Tongue (tissue), 2 donors: ENCODE measurements at regions not wholly inside any gene's neighbourhood (a gene's known extent, or its start where the extent isn't known, plus 50 kb on each side); places are given as distances from the start of the nearest gene placed in this dataset. TPM values are rescaled to one million over a fixed set of nuclear protein-coding genes. Genes with fewer than 3 reads are reported as not detected.
A peak's percentile ranks its signal among the peaks of the same experiment; 100 is the strongest.
"Not testable (repeated sequence)": the region's sequence is repeated elsewhere in the genome, so short reads cannot be mapped to it uniquely, and the experiment has no call there.

Experiments used
- DNase-seq: peaks from one replicate; pipeline ENCODE4 v3.0.0-alpha.2; 2015
- small RNA-seq: library from RNA; depleted of rRNA; stranded (forward); fragments of <200 nt; gene quantifications from one replicate; pipeline ENCODE3, GENCODE V24; 2014; ENCODE audit warnings: low replicate concordance

GRCh38 chr9:63804205-63804604 is 1480.8 kb downstream of the FOXD4L5 start:
- not testable (repeated sequence) for DNase-seq

DNA sequence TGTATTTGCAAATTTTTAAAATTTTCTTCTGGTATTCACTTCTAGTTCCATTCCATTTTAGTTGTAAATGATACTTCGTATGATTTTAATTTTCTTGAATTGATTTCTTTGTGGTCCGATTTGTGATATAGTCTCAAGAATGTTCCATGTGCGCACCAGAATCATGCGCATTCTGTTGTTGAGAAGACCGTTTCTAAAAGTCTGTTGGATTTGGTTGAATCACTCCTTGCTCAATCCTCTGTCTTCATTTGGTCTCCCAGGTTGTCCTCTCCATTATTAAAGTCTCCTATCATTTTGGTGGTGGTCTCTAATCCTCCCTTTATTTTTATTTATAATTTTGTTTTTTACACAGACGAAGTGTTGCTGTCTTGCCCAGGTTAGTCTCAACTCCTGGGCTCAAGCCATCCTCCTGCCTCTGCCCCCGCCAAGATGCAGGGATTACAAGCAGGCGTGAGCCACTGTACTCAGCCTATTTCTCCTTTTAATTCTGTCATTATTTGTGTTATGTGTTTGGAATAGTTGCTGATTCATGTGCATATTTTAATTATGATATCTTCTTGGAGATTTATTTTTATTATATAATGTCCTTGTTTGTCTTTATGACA is 1490.8 kb downstream of the FOXD4L5 start:
- DNase-seq = not testable (repeated sequence)

DNA sequence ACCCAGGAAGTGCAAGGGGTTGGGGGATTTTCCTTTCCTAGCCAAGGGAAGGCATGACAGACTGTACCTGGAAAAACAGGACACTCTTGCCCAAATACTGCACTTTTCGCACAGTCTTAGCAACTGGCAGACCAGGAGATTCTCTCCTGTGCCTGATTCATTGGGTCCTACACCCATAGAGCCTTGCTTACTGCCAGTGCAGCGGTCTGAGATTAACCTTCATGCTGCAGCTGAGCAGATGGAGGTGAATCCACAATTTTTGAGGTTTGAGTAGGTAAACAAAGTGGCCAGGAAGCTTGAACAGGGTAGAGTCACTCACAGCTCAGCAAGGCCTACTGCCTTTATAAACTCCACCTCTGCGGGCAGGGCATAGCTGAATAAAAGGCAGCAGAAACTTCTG is 1497.6 kb downstream of the FOXD4L5 start:
- DNase-seq = not testable (repeated sequence)

DNA sequence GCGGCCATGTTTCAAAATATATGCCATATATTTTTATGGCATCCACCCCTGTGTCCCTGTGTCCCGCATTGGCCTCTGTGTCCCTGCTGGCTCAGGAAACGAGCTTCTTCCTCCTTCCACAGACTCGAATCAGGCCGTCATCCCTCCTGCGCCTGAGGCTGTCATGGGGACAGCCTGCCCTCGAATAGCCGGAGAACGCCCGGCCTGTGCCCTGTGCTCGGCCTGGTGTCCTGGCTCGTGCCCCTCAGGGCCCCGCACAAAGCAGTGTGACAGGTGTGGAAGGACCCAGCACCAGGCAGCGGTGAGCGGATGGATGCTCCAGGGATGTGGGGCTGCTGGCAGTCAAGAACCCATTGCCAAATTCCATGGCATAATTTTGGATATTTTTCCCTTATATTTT is 1500.0 kb downstream of the FOXD4L5 start:
- DNase-seq = not testable (repeated sequence)

DNA sequence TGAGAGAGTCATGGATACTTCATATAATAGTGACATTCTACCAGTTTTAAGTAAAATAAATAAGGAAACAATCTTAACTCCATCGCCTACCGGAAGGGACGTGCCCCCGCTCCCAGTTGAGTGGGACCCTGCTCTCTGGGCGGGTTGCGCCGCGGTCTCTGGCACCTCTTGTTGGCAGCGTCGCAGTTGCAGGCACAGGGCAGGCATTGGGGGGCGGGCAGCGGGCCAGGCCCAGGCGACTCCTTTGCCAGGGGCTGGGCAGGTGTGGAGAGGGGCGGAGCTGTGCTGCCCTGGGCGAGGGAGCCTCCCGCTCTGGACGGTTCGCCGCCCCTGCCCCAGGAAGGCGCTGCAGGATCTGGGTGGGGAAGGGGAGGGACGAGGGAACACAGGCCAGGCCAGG is 1500.6 kb downstream of the FOXD4L5 start:
- DNase-seq = not testable (repeated sequence)

DNA sequence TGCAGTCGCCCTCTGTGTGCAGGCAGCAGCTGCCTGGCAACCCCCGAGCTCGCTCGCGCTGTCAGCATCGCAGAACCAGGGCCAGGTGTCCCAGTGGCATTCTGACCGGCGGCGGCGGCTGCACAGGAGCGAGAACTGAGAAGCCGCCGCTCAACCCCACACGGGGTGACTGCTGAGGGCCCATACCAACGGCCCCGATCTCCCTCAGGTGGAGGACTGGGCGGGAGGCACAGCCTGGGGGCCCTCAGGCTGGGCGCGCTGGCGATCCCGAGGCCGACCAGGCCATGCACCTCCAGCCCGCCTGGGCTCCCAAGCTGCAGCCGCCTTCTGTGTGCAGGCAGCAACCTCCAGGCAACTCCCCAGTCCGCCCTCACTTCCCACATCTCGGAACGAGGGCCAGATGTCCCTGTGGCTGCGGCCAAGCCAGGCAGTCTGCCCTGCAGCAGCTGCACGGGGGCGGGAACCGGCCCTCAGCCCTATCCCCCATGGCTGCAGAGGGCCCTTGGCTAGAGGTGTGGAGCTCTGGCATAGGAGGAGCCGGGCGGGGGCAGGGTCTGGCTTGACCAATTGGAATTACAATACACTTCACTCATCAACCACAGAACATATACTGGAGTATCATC is 1503.1 kb downstream of the FOXD4L5 start:
- not testable (repeated sequence) for DNase-seq

- peak; percentile 15 for DNase-seq
Observed at GRCh38 chr9:63781390-63781789, 1503.6 kb downstream of the FOXD4L5 start.

- not testable (repeated sequence) for DNase-seq
Observed at GRCh38 chr9:63776220-63776619, 1508.8 kb downstream of the FOXD4L5 start.

DNA sequence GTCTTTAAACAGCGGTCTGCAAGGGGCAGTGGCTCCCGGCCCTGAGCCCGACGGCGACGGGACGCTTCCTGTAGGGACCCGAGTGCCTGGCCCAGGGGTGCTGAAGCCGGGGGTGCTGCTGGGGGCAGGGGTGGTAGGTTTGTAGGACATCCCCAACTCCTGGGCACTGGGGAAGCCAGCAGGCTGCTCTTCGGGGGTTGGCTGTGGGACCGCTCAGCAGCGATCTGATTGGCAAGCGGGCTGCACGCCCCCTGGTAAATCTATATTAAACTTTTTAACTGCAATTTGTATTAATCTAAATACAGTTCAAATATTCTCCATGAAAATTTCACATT is 1510.0 kb downstream of the FOXD4L5 start:
- not testable (repeated sequence) for DNase-seq

DNA sequence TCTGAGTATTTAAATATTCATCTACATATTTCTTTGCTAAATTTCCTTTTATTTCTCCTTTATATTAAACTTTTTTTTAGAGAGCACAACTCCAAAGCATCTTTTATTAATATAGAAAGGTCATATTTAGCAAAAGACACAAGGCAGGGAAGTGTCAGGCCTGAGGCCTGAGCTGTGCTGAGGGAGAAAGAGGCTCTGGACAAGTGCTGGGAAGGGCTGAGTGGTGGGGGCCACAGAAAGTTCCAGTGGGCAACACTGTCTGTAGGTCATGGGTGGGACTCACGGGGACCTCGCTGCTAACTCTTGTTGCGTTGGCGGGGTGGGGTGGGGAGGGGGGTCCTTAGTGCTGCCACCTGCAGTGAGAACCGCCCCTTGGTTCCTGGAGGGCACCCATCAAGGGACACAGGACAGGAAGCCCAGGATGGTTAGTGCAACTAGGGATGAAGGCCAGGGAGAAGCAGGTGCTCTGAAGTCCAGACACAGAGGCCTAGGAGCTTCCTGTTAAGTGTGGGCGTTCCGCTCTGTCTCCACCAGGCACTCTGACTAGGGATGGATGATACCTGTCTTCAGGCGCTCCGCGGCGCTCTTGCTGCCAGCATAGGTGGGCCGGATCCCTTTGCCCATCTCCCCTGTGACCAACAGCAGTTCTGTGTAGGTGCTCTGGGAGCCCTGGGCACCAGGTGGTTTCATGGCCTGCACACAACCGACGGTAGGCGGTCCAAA is 1510.5 kb downstream of the FOXD4L5 start:
- not testable (repeated sequence) for DNase-seq

DNA sequence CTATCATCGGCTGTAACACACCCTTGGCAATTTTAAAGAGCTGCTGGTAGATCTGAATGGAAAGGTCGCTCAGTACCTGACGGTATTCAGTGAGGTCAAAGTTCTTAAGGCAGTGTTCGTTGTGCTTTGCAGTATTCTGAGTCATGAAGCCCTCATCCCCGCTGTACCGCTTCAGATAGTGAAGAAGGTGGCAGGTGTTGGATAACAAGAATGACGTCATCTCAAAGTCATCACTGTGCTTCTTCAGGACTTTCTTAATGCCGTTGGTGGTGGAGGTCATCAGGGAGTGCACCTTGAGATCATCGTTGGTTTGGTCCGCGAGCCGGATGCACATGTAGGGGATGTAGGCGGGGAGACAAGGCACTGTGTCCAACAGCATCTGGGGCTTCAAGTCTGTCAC is 1522.8 kb downstream of the FOXD4L5 start:
- not testable (repeated sequence) for DNase-seq

- DNase-seq = not testable (repeated sequence)
Observed at GRCh38 chr9:63729021-63729420, 1556.0 kb downstream of the FOXD4L5 start.

- DNase-seq = no peak
Observed at GRCh38 chr9:63728287-63728686, 1556.7 kb downstream of the FOXD4L5 start.

GRCh38 chr9:63708285-63708684 is 1576.7 kb downstream of the FOXD4L5 start:
- DNase-seq = not testable (repeated sequence)

GRCh38 chr9:63704456-63704855 is 1580.6 kb downstream of the FOXD4L5 start:
- DNase-seq = not testable (repeated sequence)

DNA sequence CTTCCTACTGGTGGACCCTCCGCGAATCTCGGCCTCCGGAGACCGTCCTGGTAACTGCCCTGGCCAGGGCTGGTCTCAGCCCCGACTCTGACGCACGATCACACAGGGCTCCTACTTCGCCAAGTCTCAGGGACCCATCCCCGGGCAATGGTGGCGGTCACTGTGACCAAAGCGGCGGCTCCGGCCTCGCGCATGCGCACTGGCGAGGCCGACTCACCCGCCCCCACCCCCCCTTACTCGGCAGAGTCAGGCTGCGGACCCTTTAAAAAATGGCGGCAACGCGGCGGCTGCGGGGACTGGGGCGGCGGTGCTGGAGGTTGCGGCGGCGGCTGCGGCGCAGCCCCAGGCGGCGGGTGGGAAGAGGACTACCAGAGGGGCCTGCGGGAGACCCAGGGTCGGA is 1581.3 kb downstream of the FOXD4L5 start:
- not testable (repeated sequence) for DNase-seq

- DNase-seq = not testable (repeated sequence)
Observed at GRCh38 chr9:63703138-63703665, 1581.8 kb downstream of the FOXD4L5 start.

Small RNA genes in the stretch of these regions (small RNA-seq; reads per million reads assigned to genes)
- not detected for gene MIR4477B
- gene PTGER4P3 = not detected
- gene RNA5SP284 = not detected
